ENCODE measurements at regions not wholly inside any gene's neighbourhood (a gene's known extent, or its start where the extent isn't known, plus 50 kb on each side); places are given as distances from the start of the nearest gene placed in this dataset.

GRCh38 chr9:28779243-28779642 lies 1206.0 kb upstream of the C9orf72 start:
- no peak for DNase-seq

- no peak for DNase-seq
These were observed 1208.2 kb upstream of the C9orf72 start for GRCh38 chr9:28781481-28781880.

DNA sequence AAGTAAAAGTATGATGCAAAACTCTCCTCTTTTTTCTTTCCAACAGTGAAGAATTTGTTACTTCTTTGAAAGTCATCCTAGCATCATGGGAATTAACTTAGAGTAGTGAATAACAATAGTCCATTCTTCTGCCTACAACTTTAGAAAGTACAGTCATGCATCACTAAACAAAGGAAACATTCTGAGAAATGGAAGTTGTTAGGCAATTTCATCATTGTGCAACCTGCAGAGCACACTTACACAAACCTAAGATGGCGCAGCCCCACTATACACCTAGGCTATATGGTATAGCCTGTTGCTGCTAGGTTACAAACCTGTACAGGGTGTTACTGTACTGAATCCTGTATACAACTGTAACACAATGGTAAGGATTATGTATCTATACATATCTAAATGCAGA lies 1209.3 kb upstream of the C9orf72 start:
- DNase-seq = no peak

GRCh38 chr9:28792716-28793115 lies 1219.4 kb upstream of the C9orf72 start:
- DNase-seq = no peak

GRCh38 chr9:28799876-28800275 lies 1226.6 kb upstream of the C9orf72 start:
- DNase-seq = no peak

- no peak for DNase-seq
These were observed 1228.0 kb upstream of the C9orf72 start for GRCh38 chr9:28801144-28801799.

- DNase-seq = no peak
These were observed 1231.9 kb upstream of the C9orf72 start for GRCh38 chr9:28805197-28805596.

GRCh38 chr9:28808042-28808441 lies 1234.8 kb upstream of the C9orf72 start:
- peak; percentile 35 for DNase-seq

- no peak for DNase-seq
These were observed 1237.3 kb upstream of the C9orf72 start for GRCh38 chr9:28810388-28811075.

DNA sequence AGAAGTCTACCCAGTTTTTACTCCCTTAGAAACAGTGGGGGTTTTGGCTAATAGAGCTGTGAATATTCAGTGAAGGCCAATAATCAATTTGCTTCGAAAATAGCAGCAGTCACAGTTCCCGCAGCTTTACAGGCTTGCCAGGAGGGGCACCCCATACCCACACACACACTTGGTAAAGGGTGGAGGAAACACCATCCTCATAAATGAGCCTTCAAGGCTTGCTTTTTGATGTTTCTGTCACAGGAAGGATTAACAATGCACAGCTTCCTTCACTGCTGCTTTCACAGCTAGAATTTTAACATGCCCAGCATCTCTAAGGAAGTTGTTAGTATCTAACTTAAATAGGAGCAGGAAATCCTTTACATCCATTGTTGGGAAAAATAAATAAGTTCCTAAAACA lies 1247.5 kb upstream of the C9orf72 start:
- DNase-seq = no peak

- no peak for DNase-seq
These were observed 1248.0 kb upstream of the C9orf72 start for GRCh38 chr9:28821240-28821639.

DNA sequence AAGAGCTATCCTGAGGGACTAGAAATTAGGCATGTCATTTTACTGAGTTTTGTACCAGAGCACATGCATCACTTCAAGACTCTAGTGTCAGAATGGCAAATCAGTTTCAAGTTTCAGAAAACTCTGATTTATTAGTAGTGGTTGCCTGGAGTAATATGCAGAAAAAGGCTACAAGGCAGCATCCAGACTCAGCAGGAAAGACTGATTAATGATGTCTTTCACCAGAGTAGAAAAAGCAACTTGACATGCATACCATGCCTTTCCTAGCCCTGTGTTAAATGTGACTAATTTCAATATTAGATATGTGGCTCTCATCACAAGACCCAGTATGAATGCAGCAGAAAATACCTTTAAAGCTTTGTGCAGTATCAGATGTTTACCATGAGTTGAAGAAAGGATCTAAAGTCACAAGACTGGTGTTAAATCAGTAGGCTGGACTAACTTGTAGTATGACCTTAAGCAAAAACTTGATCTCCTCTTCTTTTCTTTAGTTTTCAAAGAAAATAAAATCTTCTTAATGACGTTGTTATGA lies 1251.2 kb upstream of the C9orf72 start:
- no peak for DNase-seq

- DNase-seq = no peak
These were observed 1259.0 kb upstream of the C9orf72 start for GRCh38 chr9:28832168-28832770.

DNA sequence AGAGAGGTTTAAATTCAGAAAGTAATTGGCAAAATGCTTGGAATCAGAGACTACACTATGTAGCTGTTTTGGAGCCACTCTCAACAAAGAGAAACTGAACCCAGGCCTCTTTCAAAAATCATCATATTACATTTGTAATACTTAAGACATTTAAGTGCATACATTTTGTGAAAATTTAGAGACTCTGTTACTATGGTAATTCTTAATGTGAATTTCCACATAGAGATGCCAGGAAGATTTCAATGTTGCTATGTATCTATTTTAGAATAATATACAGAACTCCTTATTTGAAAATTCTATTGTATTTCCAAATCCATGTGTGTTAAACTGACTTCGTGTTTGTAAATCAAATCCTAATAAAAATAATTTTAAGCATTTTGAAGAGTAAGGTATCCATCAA lies 1260.9 kb upstream of the C9orf72 start:
- no peak for DNase-seq

DNA sequence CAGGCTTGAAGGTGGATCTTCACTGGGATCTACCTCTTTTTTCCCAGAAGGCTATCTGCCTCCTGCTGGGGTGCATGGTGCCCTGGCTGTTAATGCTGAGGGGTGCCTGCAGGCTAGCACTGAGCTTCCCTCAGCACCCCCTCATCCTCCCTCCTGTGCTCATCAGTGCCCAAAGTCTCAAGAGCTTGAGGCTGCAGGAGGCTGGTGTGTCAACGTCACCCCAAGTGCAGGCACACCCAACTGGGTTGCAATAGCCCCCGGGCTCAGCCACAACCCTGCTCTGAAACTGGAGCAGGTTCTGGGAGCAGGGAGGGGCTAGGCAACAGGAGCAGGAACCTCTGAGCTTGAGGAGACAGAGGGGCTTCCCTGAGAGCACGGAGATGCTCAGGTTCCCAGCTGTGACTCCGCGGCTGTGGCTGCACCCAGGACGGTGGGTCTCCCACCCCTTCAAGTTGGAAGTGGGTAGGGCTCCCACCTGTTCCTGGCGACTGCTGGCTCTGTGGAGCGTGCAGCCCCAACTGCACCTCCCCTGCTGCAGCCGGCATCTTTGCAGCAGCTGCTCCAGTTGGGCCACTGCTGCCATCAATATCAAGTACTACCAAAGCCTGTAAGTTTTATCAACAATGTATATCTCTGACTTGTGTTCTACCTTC lies 1266.6 kb upstream of the C9orf72 start:
- DNase-seq = no peak

- no peak for DNase-seq
These were observed 1268.5 kb upstream of the C9orf72 start for GRCh38 chr9:28841775-28842174.

- DNase-seq = no peak
These were observed 1274.0 kb upstream of the C9orf72 start for GRCh38 chr9:28847331-28847730.

DNA sequence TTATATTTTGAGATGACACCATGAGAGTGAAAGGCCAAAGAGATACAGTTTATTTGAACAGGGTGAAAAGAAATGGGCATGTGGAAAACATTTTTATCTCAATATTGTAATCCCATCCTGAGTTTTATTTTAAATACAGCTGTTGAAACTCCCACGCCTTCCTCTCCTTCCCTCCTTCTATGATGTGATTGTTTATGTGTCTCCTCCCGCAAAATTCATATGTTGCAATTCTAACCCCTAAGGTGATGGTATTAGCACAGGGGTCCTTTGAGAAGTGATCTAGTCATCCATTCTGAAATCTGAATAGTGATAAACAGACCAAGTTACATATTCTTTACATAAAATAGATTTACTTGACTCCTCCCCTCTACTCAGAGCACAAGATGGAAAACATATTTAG lies 1275.4 kb upstream of the C9orf72 start:
- DNase-seq = no peak

DNA sequence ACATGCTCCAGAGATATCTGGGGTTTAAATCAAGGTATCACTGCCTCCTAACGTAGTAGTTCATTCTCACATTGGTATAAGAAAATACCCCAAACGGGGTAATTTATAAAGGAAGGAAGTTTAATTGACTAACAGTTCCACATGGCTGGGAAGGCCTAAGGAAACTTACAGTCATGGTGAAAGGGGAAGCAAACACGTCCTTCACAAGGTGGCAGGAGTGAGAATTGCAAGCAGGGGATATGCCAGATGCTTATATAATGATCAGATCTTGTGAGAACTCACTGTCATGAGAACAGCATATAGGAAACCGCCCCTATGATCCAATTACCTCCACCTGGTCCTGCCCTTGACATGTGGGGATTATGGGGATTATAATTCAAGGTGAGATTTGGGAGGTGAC lies 1280.2 kb upstream of the C9orf72 start:
- DNase-seq = peak; percentile 52

- no peak for DNase-seq
These were observed 1293.7 kb upstream of the C9orf72 start for GRCh38 chr9:28866951-28867350.

GRCh38 chr9:28868228-28868990 lies 1295.1 kb upstream of the C9orf72 start:
- DNase-seq = no peak

DNA sequence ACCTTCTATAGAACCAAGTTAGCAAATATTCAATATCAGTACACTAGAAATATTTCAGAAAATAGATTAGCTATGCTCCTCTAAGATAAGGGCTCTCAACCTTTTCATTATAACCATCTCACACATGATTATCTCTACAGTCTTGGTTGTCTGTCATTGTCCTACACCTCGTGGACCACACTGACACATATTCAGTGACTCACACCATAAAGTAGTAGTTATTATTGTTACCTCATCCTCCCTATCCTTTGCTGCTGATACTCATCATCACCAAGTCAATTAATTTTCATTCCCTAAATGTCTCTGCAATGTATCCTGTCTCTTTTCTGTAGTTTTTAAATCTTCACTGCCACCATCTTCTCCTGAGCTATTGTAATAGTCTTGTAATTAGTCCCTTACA lies 1309.2 kb upstream of the C9orf72 start:
- DNase-seq = no peak

GRCh38 chr9:28883234-28883633 lies 1310.0 kb upstream of the C9orf72 start:
- no peak for DNase-seq
